Ureter (tissue), 1 donor: ENCODE measurements at regions not wholly inside any gene's neighbourhood (a gene's known extent, or its start where the extent isn't known, plus 50 kb on each side); places are given as distances from the start of the nearest gene placed in this dataset.
A peak's percentile ranks its signal among the peaks of the same experiment; 100 is the strongest.
"Not testable (repeated sequence)": the region's sequence is repeated elsewhere in the genome, so short reads cannot be mapped to it uniquely, and the experiment has no call there.

Experiments
- DNase-seq: peaks from one replicate; pipeline ENCODE4 v3.0.0-alpha.2; 2020; ENCODE audit warnings: low spot score
- donor health status: DM: yes; HTN: yes; CAD: no.

DNA sequence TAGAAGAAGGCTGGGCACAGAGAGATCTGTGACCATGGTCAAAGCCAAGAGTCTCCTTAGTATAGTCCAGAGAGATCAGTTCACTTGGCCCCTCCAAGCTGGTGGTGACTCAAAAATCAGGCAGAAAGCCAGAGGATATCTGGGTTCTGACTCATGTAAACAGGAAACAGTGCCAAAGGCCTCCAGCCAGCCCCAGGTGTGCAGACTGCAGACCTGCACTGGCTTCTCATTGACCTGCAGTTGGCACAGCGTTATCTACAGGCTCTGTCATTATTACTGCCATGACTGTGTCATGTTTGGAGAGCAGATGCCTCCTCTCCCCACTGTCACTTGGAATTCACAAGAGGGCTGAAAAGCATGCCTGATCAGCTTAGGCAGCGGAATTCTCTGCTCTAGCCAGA is 295.7 kb upstream of the PRKD1 start:
- peak; percentile 80 for DNase-seq

DNA sequence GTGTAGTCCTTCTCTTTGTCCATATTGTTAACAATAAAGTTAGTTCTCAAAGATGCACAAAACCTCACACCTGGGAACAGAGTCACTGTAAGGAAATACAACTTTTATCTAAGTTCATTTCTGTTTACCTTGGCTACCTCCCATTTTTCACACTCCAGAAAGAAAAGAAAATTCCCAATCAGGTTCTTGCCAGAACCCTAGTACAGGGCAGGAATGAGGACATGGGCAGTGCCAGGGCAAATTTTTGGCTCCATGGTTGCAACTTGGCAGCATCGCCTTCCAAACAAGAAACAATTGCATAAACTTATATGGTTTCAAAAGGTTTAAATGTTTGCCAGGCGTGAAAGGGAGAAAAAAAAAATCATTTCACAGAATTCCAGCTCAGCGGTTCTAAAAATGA is 296.3 kb upstream of the PRKD1 start:
- peak; percentile 52 for DNase-seq

DNA sequence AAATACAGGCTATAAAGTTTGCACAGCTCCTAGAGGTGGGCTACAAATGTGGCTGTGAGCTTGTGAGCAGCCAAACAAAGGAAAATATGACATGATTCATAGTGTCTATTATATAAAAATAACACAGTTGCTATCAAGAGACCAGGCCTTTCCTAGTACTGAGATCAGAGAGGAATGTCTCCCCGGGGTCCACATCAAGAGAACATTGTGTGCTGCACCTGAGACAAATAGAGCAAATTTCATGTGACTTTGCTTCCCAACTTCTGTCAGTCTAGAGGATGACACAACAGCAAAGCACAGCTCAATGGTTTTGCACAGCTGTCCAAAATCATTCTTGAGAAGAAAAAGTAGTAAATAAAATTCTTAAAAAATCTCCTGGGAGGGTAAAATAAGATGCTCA is 297.5 kb upstream of the PRKD1 start:
- no peak for DNase-seq

DNA sequence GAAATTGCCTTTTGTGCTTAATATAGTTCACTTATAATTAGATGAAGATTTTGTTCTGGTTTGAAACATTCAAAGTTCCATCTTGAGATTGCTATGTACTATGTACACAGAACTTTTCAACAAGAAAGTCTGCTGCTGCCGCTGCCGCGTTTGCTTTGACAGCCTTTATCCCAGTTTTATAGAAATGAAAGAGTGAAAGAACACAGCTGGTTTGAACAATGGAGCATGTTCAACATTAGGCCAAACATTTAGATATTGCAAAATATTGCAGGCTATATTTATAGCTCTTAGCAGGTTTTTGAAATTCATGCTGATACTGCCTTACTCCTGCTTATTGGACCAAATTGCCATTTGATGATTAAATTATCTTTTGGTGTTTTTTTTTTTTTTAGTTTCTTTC is 299.8 kb upstream of the PRKD1 start:
- no peak for DNase-seq

DNA sequence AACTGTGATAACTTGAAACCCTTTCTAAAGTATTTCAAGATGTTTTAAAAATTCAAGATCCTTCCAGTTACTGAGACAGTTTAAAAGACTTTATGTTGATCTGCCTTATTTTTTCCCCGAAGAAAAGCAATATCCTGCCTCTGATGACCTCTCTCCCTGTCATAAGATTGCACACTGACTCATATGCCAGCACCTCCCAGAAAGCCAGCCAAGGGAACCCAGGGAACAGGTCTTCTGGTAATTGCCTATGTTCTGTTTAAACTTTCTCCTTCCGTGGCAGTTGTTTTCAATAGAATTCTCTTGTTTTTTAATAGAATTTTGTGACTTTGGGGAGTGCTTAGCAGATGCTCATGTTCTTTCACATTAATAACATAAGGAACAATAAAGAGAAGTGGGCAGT is 300.2 kb upstream of the PRKD1 start:
- no peak for DNase-seq

DNA sequence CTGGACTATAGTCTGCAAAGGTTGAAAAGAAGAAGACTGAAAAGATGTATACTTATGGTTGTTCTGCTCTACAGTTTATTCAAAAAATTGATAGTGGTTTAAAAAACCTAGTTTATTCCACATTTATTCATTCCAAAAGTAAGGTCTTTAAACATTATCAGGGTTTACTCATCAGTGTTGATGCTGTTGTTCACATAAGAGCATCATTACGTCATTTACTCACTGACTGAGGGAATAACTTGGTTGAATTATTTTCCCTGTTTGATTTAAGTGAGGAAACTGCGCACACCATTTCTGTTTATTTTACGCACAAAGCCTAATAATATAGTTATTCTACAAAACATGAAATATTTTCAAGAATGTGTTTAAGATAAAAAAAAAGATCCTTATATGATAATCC is 303.1 kb upstream of the PRKD1 start:
- DNase-seq: no peak

DNA sequence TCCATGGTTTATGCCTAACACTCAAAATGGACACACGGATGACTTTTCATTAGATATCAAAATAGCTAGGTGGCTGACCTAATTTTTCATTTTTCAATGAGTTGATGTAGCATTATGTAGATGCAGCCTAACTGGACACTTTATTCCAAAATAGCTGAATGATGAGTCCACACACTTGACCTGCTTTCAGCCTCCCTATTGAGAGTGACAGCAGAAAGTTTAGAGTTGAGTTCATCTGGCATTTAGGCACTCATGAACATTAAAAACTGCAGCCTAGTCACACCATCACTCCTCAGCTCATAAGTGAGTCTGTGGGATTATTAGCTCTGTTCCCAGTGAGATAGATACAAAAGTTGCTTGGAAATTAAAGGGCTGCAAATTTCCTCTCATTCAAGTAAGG is 307.3 kb upstream of the PRKD1 start:
- no peak for DNase-seq

DNA sequence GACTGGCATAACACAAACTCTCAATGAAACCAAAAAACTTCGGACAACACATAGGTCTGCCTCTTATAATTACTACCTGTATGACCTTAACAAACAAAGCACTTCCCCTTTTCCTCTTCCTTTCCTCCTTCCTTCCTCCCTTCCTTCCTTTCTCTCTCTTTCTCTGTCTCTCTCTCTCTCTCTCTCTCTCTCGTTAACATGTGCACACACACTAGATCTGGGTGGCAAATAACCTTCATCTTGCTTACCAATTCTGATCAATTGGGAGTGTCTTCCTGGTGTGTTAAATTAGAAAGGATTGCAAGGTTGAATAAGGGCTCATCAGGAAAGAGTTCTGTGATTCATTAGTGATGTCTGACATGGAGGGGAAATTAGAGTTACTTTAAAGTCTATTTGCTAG is 307.8 kb upstream of the PRKD1 start:
- DNase-seq: no peak

DNA sequence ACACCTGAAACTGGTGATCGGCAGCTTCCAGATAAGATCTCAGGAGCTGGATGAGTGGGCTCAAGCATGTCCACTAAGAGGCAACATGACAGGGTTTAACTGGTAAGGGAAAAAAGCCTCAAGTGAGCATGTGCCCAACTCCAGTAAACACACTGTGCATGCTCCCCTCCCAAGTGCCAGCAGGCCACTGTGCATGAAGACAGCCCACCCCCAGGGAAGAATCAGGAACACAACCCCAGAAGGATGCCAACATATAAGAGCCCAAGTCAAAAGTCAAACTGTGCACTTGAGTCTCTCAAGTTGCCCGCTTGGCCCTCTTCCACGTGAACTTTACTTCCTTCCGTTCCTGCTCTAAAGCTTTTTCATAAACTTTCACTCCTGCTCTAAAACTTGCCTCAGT is 311.3 kb upstream of the PRKD1 start:
- DNase-seq: no peak

DNA sequence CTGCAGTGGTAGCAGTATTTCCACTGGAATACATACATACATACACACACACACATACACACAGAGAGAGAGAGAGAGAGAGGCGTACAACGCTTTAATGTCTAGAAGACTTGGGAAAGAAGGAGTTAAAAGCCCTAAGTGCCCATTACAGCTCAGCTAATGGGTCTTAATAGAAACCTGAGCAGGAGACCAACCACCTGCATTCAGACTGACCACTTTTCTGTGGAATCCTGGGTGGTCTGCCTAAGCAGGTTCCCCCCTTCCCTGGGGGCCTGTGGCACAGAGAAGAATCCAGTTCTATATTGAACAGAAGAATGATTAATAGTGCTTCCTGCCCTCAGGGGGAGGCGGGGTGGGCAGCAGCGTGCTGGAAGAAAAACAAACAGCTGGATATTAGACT is 312.4 kb upstream of the PRKD1 start:
- no peak for DNase-seq

DNA sequence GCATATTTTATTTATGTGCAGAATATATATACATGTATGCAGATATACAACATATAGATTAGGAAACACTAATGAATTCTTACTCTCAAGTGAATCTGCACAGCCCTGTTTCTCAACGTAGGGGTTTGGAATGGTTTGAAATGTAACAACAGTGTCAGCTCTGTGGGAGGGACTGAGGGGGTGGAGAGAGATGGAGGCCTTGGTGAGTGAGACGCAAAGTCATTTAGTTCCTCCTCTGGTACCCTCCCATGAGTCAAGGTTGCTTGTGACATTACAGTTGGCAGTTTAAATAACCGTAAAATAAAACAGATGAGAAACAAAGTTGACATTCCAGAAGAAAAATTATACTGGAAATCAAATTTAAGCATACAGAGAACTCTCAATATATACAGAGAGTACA is 313.0 kb upstream of the PRKD1 start:
- DNase-seq: no peak

DNA sequence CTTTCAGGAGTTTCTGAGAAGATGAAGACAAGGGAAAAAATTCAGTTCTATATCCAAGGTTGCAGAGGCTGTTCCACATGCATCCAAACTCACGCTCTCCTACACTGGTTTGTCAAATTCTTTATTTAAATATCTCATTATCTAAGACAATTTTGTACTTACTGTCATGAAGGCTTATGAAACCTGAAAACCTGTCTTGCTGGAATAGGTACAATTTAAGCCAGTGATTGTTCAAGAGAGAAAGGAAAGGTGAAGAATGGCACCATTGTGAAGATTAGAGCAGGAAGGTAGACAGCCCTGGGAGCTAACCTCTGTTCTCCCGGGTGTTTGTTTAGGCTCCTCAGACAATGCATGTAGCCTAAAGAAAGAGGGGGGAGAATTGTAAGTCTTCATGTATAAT is 315.1 kb upstream of the PRKD1 start:
- DNase-seq: no peak

DNA sequence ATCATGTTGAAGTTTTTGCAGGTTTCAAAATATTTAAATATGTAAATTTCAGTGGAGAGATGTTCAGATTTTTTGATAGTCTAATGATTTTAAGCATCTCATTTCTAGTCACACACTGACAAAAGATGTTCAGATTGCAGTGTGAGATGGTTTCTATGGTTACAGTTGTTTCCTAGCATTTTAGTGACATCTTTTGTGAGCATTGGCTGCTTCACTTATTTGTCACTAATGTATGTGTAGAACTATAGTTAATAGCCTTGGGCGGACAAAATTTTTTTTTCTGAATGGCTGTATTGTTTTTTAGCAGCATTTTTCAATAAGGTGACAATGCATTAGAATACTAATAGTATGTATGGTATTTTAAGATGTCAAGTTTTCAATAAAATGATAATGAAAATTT is 315.6 kb upstream of the PRKD1 start:
- no peak for DNase-seq

DNA sequence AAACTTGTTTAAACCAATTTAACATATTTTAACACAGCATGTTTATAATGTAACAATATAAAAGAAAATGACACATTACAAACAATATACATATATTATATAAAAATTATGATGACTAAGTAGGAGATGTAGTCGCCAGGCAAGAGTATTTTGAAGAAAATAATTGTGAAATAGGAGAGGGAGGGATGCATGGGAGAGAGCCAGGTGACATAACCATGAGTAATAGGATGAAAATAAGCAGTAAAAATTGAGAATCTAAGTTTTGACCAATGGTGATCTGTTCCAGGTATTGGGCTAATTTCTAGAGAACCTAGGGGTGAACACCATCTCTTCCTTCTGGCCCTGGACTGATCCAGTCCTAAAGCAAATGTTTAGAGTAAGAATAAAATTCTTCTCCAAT is 315.2 kb upstream of the G2E3 start:
- DNase-seq: no peak

DNA sequence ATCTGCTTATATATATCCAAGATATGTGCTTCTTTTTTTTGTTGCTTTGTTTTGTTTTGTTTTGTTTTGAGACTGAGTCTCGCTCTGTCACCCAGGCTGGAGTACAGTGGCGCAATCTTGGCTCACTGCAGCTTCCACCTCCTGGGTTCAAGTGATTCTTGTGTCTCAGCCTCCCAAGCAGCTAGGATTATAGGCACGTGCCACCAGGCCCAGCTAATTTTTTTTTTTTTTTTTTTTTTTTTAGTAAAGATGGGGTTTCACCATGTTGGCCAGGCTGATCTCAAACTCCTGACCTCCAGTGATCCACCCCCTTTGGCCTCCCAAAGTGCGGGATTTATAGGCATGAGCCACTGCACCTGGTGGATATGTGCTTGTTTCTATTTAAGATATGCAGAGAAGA is 314.6 kb upstream of the G2E3 start:
- DNase-seq: not testable (repeated sequence)

DNA sequence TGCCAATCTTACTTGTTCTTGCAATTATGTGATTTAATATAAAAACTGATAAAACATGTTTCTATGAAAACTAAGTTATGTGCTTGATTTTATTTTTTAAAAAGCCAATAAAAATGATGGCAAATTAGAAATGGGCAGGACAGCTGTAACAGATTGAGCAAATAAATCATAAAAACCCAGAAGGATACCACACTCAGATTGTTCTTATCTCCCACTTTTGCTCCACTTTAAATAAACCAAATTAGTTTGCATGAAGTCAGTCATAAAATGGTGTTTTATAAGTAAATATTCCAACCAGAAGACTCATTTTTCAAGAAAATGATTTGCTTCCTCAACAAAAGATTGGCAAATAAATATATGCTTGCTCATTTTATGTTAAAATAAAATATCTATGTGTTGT is 307.9 kb upstream of the G2E3 start:
- no peak for DNase-seq

DNA sequence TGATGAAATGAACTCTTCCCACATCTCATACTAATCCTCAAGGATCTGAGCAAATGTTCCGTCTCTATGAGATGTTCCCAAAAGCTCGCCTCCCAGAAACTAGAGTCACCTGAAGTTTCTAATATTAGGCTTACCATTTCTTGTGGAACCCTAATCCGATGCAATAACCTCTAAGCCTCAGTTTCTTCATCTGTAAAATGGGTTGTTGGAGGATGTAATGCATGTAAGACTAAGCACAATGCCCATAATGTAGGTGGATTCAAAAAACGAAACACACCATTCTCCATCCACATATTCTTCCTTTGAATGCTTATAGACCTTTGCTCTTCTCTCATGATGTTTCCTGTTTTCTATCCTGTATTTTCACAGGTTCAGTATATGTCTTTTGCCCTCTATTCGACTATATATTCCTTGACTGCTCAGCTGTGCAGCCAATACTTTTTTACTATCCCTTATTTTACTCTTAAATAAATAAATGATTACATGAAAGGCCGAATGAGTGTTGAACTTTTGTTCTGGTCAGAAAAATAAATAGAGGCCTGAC is 307.3 kb upstream of the G2E3 start:
- DNase-seq: no peak

DNA sequence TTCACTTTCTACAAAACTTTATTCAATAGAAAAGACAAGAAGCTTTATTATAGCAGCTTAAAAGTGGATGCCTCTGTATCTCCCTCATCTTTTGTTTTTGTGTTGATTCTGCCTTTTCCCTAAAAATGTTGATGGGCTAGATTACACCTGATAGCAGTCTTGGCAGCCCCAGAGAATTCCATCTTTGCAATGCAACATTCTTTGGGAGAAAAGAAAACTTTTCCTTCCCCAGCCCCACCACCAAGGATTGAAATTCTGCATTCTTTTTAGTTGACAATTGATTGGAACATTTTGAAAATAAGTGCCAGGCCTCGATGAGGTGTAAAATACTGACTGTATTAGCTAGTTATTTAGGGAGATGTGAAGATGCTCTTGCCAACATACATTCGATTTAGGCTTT is 306.8 kb upstream of the G2E3 start:
- no peak for DNase-seq

DNA sequence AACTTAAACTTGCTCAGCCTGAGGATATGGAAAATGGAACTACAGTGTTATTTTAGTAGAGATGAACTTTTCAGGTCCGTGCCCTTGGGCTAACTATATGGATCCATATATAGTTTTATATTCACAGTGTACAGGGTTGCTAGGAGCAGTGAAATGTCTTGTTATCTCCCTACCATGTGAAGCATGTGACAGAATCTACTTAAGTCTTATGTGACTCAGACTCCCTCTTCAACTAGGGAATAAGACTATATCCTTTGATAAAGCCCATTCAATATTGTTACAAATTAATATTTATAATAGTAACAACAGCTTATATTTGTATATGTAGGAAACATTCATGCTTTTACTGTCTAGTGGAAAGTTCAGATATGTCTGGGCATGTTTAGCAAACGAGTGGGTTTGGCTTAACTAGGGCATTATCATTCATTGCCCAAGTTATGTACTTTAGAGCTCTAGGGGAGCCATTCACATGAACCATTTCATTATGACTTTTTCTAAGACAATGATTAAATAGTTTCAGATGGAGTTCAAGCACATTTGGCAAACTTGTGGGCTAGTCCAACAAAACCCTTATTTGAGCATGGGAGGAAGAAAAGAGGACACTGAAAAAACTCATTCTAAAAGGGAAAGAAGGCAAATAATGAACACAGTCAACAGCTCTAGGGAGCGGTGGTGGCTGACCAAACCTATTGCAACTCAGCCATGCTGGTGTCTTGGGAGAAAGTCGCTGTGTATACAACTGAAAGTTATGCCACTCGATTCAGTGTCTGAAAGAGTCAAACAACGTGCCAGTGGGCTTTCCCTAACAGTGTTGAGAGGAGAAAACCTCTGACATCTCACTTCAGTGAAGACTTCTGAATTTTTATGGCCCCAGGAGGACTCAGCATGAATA is 305.9 kb upstream of the G2E3 start:
- no peak for DNase-seq

DNA sequence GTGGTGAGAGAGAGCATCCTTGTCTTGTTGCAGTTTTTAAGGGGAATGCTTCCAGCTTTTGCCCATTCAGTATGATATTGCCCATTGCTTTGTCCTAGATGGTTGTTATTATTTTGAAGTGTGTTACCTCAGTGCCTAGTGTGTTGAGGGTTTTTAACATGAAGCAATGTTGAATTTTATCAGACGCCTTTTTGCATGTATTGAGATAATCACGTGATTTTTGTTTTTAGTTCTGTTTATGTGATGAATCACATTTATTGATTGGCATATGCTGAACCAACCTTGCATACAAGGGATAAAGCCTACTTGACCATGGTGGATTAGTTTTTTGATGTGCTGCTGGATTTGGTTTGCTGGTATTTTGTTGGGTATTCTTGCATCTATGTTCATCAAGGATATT is 302.3 kb upstream of the G2E3 start:
- DNase-seq: no peak

DNA sequence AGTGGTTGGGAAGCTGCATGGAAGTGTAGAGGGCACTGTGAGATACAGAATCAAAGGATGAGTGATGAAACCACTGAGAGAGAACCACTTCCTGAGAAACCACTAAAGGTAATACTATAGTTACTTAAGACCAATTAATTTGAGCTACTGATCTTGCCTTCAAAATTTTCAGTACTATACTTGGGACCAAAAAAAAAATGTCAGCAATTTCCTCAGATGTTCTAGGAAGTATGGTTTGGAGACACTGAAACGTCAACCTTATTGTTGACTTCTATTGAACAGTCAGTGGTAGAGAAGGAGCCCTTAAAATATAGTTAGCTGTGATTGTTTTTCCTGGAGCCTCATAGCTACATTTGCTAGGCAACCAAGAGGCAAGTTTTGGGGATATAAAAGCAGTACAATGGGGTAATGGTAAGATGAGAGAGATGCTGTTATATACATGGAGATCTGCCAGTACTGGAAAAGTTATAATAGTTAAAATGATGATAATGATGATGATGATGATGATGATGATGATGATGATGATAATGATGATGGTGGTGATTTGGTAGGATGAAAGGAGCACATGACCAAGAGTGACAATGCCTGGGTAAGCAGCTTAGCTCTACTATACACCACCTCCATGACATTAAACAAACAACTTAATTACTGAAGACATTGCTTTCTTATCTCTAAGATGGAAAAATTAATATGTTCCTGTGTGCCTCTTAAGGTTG is 300.9 kb upstream of the G2E3 start:
- DNase-seq: no peak

DNA sequence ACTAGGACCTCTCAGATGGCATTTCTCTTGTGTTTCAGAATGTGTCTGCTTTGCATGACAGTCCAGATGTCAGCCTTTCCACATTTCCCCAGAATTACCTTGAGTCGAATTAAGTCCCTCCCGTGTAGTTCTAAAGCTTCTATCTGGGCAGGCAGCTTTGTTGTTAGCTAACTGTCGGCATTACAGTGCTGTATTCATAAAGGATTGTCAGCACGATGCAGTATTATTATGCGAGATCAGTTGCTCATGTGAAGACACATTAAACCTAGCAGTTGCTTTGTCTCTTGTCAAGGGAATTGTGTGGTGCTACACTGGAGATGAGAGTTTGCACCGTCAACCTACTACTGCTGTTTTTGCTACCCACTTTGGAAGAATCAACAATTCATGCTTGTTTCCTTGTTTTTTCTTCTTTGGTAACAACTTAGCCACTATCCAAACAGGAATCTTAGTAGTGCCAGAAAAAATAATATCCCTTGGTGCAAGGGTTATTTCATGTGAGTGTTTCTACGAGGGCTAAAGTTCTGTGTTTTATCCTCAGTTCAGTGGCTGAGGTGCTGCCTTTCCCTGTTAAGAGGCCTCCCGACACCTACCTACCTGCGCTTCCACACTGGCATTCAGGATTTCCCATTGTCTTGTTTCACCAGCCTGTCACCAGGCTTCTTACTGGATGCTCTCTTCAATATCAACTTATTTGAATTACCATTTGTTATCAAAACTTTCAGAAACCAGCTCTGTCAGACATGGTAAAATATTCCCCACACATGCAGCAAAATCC is 297.9 kb upstream of the G2E3 start:
- no peak for DNase-seq
